CD4-positive, alpha-beta T cell (primary cell): ENCODE measurements at regions not wholly inside any gene's neighbourhood (a gene's known extent, or its start where the extent isn't known, plus 50 kb on each side); places are given as distances from the start of the nearest gene placed in this dataset.

Experiments used
- ATAC-seq: fragments of 200-7000 bp; cut with Tn5 transposase; one replicate; pipeline ENCODE4 v1.10.0; 2022; ENCODE audit warnings: mild to moderate bottlenecking; ENCODE audit not compliant: poor library complexity
- CTCF ChIA-PET: fragments of 350-600 bp; sonication (Branson Sonifier 250); formaldehyde crosslinking; loops from one replicate; lab custom pipeline; 2021; ENCODE audit warnings: antibody characterized with exemption, inconsistent platforms; lab: Charles Lee
- POLR2A ChIA-PET: fragments of 350-600 bp; sonication (Branson Sonifier 250); formaldehyde crosslinking; loops from one replicate; lab custom pipeline; 2021; ENCODE audit warnings: antibody characterized with exemption, inconsistent platforms; lab: Charles Lee
- DNase-seq, 14 experiments: peaks; one replicate each; pipeline ENCODE4 v3.0.0-alpha.2; 2013 to 2020; ENCODE audit warnings: mixed read lengths in 2 of 14
- H3K27ac ChIP-seq, 2 donors: one replicate each; pipeline versions ENCODE4 v1.5.1 to v1.7.0; 2013; ENCODE audit warnings: low read length in 2 of 2, low read depth in 1 of 2, mild to moderate bottlenecking in 1 of 2
- H3K27me3 ChIP-seq, 2 experiments: 1 replicate in 1 of 2; 2 replicates in 1 of 2; pipeline versions ENCODE4 v1.6.1 to v1.7.0; 2013; ENCODE audit warnings: low read length in 2 of 2, control low read depth in 1 of 2, mild to moderate bottlenecking in 1 of 2, moderate library complexity in 1 of 2; ENCODE audit not compliant: insufficient read depth in 2 of 2, control insufficient read depth in 1 of 2
- H3K36me3 ChIP-seq: one replicate; pipeline ENCODE4 v1.6.1; 2013; ENCODE audit warnings: low read length, control low read depth; ENCODE audit not compliant: insufficient read depth
- H3K4me1 ChIP-seq: one replicate; pipeline ENCODE4 v1.6.1; 2013; ENCODE audit warnings: low read length, control low read depth; ENCODE audit not compliant: insufficient read depth
- H3K4me3 ChIP-seq: one replicate; pipeline ENCODE4 v1.5.1; 2013; ENCODE audit warnings: mild to moderate bottlenecking, low read length, moderate library complexity
- H3K9me3 ChIP-seq, 2 experiments: 1 replicate in 1 of 2; 2 replicates in 1 of 2; pipeline versions ENCODE4 v1.6.1 to v1.7.0; 2013; ENCODE audit warnings: low read length in 2 of 2, mild to moderate bottlenecking in 2 of 2, control low read depth in 1 of 2, moderate library complexity in 1 of 2; ENCODE audit not compliant: control insufficient read depth in 1 of 2, insufficient read depth in 1 of 2
- H3K27ac Mint-ChIP-seq: one replicate; pipeline ENCODE4 v1.8.0; 2020; ENCODE audit warnings: mixed read lengths
- H3K27me3 Mint-ChIP-seq: one replicate; pipeline ENCODE4 v1.8.0; 2021; ENCODE audit warnings: mixed read lengths
- H3K36me3 Mint-ChIP-seq: one replicate; pipeline ENCODE4 v1.8.0; 2021; ENCODE audit warnings: low read depth, mixed read lengths
- H3K4me1 Mint-ChIP-seq: one replicate; pipeline ENCODE4 v1.8.0; 2021; ENCODE audit warnings: low read depth, mixed read lengths
- H3K4me3 Mint-ChIP-seq: one replicate; pipeline ENCODE4 v1.8.0; 2020; ENCODE audit warnings: mild to moderate bottlenecking, mixed read lengths
- H3K9me3 Mint-ChIP-seq: one replicate; pipeline ENCODE4 v1.8.0; 2020; ENCODE audit warnings: mixed read lengths
- intact Hi-C, 2 experiments: fragments of 100-400 bp; cut with DNase I in 1 of 2; cut with micrococcal nuclease in 1 of 2; formaldehyde crosslinking; loops; one replicate each; pipeline versions ENCODE4 v1.15.1 to v1.9.0; 2023 to 2025; cut with DNase I, micrococcal nuclease
- TF ChIP-seq, protein P1 (sequence below): fragments of 200-600 bp; IDR thresholded peaks from one replicate; pipeline ENCODE4 v1.8.0; 2022; ENCODE audit warnings: antibody characterized with exemption, mild to moderate bottlenecking

DNA sequence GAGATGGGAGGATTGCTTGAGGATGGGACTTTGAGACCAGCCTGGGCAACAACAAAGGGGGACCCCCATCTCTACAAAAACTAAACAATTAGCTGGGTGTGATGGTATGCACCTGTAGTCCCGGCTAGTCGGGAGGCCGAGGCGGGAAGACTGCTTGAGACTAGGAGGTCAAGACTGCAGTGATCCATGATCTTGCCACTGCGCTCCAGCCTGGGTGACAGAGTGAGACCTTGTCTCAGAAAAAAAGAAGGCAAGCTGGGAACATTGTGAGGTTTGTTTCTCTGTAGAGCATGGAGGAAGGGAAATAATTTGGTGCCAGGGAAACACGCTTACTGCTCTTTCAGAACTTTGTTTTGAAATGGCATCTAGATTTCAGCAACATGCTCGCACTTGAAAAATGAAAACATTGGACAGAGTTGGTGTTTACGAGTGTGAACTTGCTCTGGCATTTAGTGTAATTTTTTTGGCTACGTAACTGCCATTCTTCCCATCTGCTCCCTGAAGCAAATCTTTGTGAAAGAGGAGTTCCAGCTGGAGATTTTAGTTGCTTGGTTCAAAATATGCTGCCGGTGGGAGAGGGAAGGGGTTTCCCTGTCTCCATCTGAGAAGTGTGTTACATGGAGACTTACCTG, 125.6 kb upstream of the DLX2 start:
- H3K9me3 Mint-ChIP-seq: no peaks in the 10 kb centered on the region
- CTCF ChIA-PET: no interaction called here

DNA sequence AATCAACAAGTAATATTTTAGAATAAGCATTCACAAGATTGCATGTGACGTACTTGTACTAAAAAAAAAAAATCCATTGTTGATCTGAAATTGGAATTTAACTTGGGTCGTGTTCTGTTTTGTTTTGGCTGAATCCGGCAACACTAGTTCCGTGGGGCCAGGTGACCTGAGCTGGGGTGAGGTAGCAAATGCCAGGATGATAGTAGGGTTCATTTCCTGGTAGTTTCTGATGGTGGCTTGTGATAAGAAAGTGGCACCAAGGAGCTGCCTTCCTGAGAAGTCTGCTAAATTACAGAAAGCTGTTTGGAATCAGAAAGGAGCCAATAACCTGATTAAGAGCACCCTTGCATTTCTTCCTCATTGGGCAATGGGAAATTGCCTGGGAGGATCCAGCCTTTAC, 126.4 kb upstream of the DLX2 start:
- H3K4me3 ChIP-seq: no peak overlapping the region
- Mint-ChIP-seq H3K36me3 (no peaks in the 10 kb centered on the region), H3K9me3 (no peaks in the 10 kb centered on the region), H3K4me3 (no peak overlapping the region), H3K27me3 (peaks cover 3% of the 10 kb centered on the region), H3K4me1 (peaks cover 11% of the 10 kb centered on the region), H3K27ac (no peak overlapping the region)
- TF ChIP-seq, protein P1, sequence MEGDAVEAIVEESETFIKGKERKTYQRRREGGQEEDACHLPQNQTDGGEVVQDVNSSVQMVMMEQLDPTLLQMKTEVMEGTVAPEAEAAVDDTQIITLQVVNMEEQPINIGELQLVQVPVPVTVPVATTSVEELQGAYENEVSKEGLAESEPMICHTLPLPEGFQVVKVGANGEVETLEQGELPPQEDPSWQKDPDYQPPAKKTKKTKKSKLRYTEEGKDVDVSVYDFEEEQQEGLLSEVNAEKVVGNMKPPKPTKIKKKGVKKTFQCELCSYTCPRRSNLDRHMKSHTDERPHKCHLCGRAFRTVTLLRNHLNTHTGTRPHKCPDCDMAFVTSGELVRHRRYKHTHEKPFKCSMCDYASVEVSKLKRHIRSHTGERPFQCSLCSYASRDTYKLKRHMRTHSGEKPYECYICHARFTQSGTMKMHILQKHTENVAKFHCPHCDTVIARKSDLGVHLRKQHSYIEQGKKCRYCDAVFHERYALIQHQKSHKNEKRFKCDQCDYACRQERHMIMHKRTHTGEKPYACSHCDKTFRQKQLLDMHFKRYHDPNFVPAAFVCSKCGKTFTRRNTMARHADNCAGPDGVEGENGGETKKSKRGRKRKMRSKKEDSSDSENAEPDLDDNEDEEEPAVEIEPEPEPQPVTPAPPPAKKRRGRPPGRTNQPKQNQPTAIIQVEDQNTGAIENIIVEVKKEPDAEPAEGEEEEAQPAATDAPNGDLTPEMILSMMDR: no peak
- H3K27me3 ChIP-seq: no peaks in the 10 kb centered on the region
- H3K27ac ChIP-seq: no peak overlapping the region
- no peaks in the 10 kb centered on the region for H3K36me3 ChIP-seq
- DNase-seq (no peak), ATAC-seq (no peak)
- POLR2A ChIA-PET: interaction anchor here (1.1 kb wide), 1 partner anchor 9 kb away, joined by 3 read pairs; no protein-coding TSS in a partner anchor
- no peaks in the 10 kb centered on the region for H3K9me3 ChIP-seq
- H3K4me1 ChIP-seq: peaks cover 27% of the 10 kb centered on the region
- intact Hi-C loops: no loop called here
- CTCF ChIA-PET: no interaction called here

More for the DNA sequence above, 125.6 kb upstream of the DLX2 start:
- ATAC-seq (no peak), DNase-seq (no peak)
- TF ChIP-seq, protein P1: no peak
- H3K27ac Mint-ChIP-seq: no peak overlapping the region
- POLR2A ChIA-PET: no interaction called here
- no peaks in the 10 kb centered on the region for H3K36me3 Mint-ChIP-seq
- peaks cover 17% of the 10 kb centered on the region for H3K4me1 Mint-ChIP-seq
- H3K27ac ChIP-seq: no peak overlapping the region
- no peaks in the 10 kb centered on the region for H3K27me3 Mint-ChIP-seq
- H3K27me3 ChIP-seq: no peaks in the 10 kb centered on the region
- H3K4me1 ChIP-seq: peaks cover 36% of the 10 kb centered on the region
- H3K4me3 Mint-ChIP-seq: no peak overlapping the region
- no peaks in the 10 kb centered on the region for H3K36me3 ChIP-seq
- H3K4me3 ChIP-seq: no peak overlapping the region
- H3K9me3 ChIP-seq: no peaks in the 10 kb centered on the region
- intact Hi-C loops: no loop called here

DNA sequence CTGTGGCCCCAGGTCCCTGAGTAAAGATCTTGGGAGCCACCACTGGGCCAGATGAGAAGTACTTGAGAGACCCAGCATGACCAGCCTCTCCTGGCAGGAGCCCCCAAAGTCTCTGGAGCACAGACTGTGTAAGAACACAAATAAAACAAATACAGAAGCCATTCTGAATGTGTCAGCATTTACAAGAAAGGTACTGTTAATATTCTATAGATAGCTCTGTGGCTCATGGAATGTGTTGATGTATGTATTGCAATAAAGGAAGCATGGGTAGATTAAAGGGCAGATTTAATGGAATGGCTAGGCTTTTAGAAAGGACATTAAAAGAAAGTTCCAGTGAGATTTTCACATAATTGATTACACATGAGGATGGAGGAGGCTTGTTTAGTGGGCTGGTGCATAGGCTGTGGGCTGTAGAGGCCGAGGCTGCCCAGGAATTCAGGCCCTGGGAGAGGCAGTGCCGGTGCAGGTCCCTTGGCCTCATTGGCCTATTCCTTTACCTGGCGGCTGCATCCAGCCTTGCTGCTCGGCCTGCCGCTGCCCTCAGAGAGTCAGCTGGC, 127.7 kb upstream of the DLX2 start:
- TF ChIP-seq, protein P1: no peak
- ChIA-PET POLR2A (interaction anchor here (0.9 to 1.1 kb wide), 2 partner anchors 11 to 56 kb away, joined by 3 to 4 read pairs; no protein-coding TSS in a partner anchor), CTCF (no interaction called here)
- Mint-ChIP-seq H3K27ac (no peak overlapping the region), H3K27me3 (peaks cover 16% of the 10 kb centered on the region), H3K36me3 (no peaks in the 10 kb centered on the region), H3K9me3 (no peaks in the 10 kb centered on the region), H3K4me1 (peaks cover 6% of the 10 kb centered on the region), H3K4me3 (no peak overlapping the region)
- H3K36me3 ChIP-seq: no peaks in the 10 kb centered on the region
- H3K27ac ChIP-seq: no peak overlapping the region
- H3K9me3 ChIP-seq: no peaks in the 10 kb centered on the region
- intact Hi-C loops: no loop called here
- no peak overlapping the region for H3K4me3 ChIP-seq
- H3K4me1 ChIP-seq: peaks cover 26% of the 10 kb centered on the region
- DNase-seq (no peak), ATAC-seq (no peak)
- H3K27me3 ChIP-seq: no peaks in the 10 kb centered on the region
